Skeletal muscle satellite cell (primary cell): ENCODE measurements at regions not wholly inside any gene's neighbourhood (a gene's known extent, or its start where the extent isn't known, plus 50 kb on each side); places are given as distances from the start of the nearest gene placed in this dataset. TPM values are rescaled to one million over a fixed set of nuclear protein-coding genes. Genes with fewer than 3 reads are reported as not detected.

Experiments used
- small RNA-seq: library from RNA; depleted of rRNA; stranded (forward); fragments of <200 nt; gene quantifications from one replicate; pipeline ENCODE3, GENCODE V24; 2012

Small RNA genes in the stretch of these regions (small RNA-seq; reads per million reads assigned to genes)
- gene AC103855.4 = not detected
